ENCODE measurements at regions not wholly inside any gene's neighbourhood (a gene's known extent, or its start where the extent isn't known, plus 50 kb on each side); places are given as distances from the start of the nearest gene placed in this dataset.

GRCh38 chr2:239762655-239763269, 262.4 kb downstream of the NDUFA10 start:
- DNase-seq (ENCODE audit: low spot score) = peak; percentile 38
- peaks cover 12% of the 10 kb centered on the region for H3K4me1 Mint-ChIP-seq (ENCODE audit: low read depth)
- no peak overlapping the region for H3K4me3 Mint-ChIP-seq (ENCODE audit: unreplicated experiment)
- H3K36me3 Mint-ChIP-seq (ENCODE audit: low read depth) = peaks cover 4% of the 10 kb centered on the region
- no peak overlapping the region for H3K27ac Mint-ChIP-seq (ENCODE audit: unreplicated experiment)
- H3K27me3 Mint-ChIP-seq (ENCODE audit: low read depth) = peaks cover 9% of the 10 kb centered on the region
- no peak for TF ChIP-seq CTCF (IDR thresholded peaks at IDR 0.05)
- peaks cover 16% of the 10 kb centered on the region for H3K9me3 Mint-ChIP-seq (ENCODE audit: low read depth)

DNA sequence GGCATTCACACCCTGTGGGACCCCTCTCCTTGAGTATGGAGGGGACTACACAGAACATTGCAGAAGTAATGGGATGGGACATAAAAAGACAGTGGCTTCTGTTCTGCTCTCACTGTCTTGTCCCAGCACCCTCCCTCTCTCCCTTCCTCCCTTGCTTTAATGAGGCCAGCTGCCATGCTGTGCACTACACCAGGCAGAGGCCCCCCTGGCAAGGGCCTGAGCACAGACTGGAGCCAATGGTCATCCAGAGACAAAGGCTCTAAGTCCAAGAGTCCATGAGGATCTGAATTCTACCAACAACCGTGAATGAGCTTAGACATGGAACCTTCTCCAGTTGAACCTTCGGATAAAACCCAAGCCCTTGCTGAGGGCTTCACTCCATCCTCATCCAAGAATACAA, 263.0 kb downstream of the NDUFA10 start:
- Mint-ChIP-seq H3K4me3 (ENCODE audit: unreplicated experiment) (no peak overlapping the region), H3K9me3 (ENCODE audit: low read depth) (peaks cover 16% of the 10 kb centered on the region), H3K27ac (ENCODE audit: unreplicated experiment) (no peak overlapping the region), H3K4me1 (ENCODE audit: low read depth) (peaks cover 19% of the 10 kb centered on the region), H3K36me3 (ENCODE audit: low read depth) (peaks cover 4% of the 10 kb centered on the region), H3K27me3 (ENCODE audit: low read depth) (peaks cover 9% of the 10 kb centered on the region)
- no peak for TF ChIP-seq CTCF (IDR thresholded peaks at IDR 0.05)
- DNase-seq (ENCODE audit: low spot score) = no peak

DNA sequence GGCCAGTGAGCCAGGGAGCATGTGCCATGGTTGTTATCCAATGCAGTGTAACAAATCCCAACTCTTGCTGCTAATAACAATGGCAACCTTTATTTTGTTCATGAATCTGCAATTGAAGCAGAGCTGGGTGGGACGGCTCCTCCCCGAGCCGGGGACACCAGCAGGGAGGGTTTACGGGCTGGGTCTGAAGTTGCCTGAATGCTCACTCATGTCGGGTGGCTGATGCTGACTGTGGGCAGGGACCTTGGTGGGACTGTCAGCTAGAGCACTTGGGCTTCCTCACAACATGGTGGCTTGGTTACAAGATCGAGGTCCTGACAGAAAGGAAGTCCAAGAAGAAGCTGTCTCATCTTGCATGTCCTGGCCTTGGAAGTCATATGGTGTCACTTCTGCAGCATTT, 264.5 kb downstream of the NDUFA10 start:
- Mint-ChIP-seq H3K36me3 (ENCODE audit: low read depth) (peaks cover 4% of the 10 kb centered on the region), H3K4me1 (ENCODE audit: low read depth) (peaks cover 33% of the 10 kb centered on the region), H3K4me3 (ENCODE audit: unreplicated experiment) (no peak overlapping the region), H3K9me3 (ENCODE audit: low read depth) (peaks cover 16% of the 10 kb centered on the region), H3K27ac (ENCODE audit: unreplicated experiment) (no peak overlapping the region), H3K27me3 (ENCODE audit: low read depth) (peaks cover 3% of the 10 kb centered on the region)
- no peak for TF ChIP-seq CTCF (IDR thresholded peaks at IDR 0.05)
- DNase-seq (ENCODE audit: low spot score) = peak; percentile 51

GRCh38 chr2:239758279-239758877, 266.8 kb downstream of the NDUFA10 start:
- H3K4me3 Mint-ChIP-seq (ENCODE audit: unreplicated experiment) = no peak overlapping the region
- H3K9me3 Mint-ChIP-seq (ENCODE audit: low read depth) = peaks cover 16% of the 10 kb centered on the region
- H3K4me1 Mint-ChIP-seq (ENCODE audit: low read depth) = peaks cover 33% of the 10 kb centered on the region
- peaks cover 4% of the 10 kb centered on the region for H3K36me3 Mint-ChIP-seq (ENCODE audit: low read depth)
- H3K27ac Mint-ChIP-seq (ENCODE audit: unreplicated experiment) = peak overlapping the region; percentile 94
- peaks cover 3% of the 10 kb centered on the region for H3K27me3 Mint-ChIP-seq (ENCODE audit: low read depth)
- DNase-seq (ENCODE audit: low spot score) = peak; percentile 59
- TF ChIP-seq CTCF (IDR thresholded peaks at IDR 0.05) = no peak

DNA sequence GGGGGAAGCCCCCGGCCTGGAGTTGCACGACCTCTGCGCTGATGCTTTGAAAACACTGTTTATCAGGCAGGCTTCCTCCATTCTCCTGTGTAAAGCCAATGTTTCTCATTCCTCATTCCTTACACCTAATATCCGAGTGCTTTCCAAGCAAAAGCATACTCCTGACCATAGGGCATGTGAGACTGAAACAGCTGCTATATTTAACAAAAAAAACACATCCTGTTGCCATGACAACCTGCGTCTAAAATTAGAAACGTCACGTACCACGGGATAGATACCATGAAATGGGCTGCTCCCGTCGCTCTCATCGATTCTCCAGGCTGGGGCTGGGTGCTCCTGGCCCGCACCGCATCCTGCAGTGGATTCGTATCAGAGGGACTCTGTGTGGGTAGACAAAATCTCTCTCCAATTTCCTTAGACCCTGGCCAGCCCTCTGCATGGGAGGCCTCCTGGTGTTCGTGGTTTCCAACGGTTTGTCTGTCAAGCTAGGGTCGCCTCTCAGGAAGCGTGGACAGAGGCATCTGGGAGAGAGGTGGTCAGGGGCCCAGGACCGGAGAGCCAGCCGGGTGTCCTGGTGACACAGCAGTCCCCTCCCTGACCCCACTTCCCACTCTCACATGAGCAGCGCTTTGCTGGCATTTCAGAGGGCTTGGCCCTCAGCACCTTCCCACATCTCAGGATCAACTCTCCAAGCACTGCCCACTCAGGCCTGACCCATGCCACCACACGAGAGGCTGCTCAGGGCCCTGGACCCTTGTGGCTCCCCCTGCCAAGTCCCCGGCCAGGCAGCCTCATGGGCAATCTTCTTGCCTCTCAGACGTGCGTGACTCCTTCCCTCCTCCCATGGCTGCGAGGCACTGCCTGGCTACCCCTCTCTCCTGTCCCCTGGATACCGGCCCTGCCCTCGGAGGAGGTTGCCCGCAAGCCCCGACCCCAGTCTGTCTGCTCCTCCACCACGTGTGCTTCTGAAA, 268.1 kb downstream of the NDUFA10 start:
- Mint-ChIP-seq H3K27me3 (ENCODE audit: low read depth) (peaks cover under 1% of the 10 kb centered on the region), H3K4me1 (ENCODE audit: low read depth) (peaks cover 35% of the 10 kb centered on the region), H3K27ac (ENCODE audit: unreplicated experiment) (peak overlapping the region; percentile 94), H3K36me3 (ENCODE audit: low read depth) (peaks cover 4% of the 10 kb centered on the region), H3K4me3 (ENCODE audit: unreplicated experiment) (no peak overlapping the region), H3K9me3 (ENCODE audit: low read depth) (peaks cover 14% of the 10 kb centered on the region)
- TF ChIP-seq CTCF (IDR thresholded peaks at IDR 0.05) = no peak
- no peak for DNase-seq (ENCODE audit: low spot score)

Data from chondrocyte (in vitro differentiated cells).